ENCODE measurements at regions not wholly inside any gene's neighbourhood (a gene's known extent, or its start where the extent isn't known, plus 50 kb on each side); places are given as distances from the start of the nearest gene placed in this dataset.
A peak's percentile ranks its signal among the peaks of the same experiment; 100 is the strongest.

DNA sequence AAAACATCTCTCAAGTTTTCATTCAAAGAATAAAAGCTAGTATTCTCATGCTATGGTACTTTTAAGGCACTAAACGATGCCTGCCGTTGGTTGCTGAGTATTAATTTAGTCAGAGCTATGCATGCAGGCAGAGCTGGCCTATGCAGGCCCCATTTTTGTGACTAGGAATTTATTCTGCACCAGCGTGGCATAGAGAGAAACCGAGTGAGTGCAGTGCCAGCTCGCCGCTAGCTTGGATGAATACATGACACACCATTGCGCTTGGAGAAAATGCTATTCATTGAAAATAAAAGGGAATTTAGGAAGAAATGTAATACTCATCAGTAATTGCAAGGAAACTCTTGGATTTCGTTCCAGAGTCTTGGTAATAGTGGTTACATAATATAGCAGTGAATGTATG lies 231.6 kb upstream of the RBFOX1 start:
- Histone ChIP-seq H3K9me3 (ENCODE audit: control insufficient read depth in 1 of 2, low read length in 2 of 2) (no peaks in the 10 kb centered on the region), H3K4me3 (ENCODE audit: low read length in 2 of 2) (no peak overlapping the region), H3K4me1 (ENCODE audit: insufficient read depth, low read length) (no peaks in the 10 kb centered on the region), H3K27me3 (ENCODE audit: insufficient read depth, low read length) (no peaks in the 10 kb centered on the region), H3K27ac (ENCODE audit: low read depth, low read length) (no peak overlapping the region), H3K36me3 (ENCODE audit: insufficient read depth, low read length) (no peaks in the 10 kb centered on the region)
- CTCF ChIA-PET (ENCODE audit: partially characterized antibody): no interaction called here
- Mint-ChIP-seq H3K27ac (no peak overlapping the region), H3K4me1 (no peaks in the 10 kb centered on the region), H3K27me3 (peaks cover 0 to under 1% of the 10 kb centered on the region in 2 donors), H3K4me3 (no peak overlapping the region), H3K9me3 (peaks cover 0 to 20% (median 13%) of the 10 kb centered on the region in 8 donors), H3K36me3 (no peaks in the 10 kb centered on the region)
- POLR2A ChIA-PET (ENCODE audit: partially characterized antibody): no interaction called here
- intact Hi-C loops (cut with micrococcal nuclease): no loop called here
- no peak for DNase-seq

DNA sequence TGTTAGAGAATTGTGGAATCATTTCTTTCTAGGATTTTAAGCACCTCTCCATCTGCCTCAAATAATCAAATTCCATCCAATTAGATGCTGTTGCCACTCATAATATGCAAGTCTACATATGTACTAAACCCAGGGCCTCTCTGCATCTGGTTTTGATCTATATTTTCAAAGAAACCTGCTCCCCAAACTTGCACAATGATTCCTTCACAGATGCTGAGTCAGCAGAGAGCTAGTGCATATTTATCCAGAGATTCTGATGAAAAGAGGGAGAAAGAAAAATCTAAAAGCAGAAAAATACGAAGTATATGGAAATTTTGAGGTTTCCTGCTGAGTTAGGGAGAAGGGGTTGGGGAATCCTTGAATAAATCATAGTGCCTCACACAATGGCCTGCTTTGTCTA lies 235.1 kb upstream of the RBFOX1 start:
- no peak overlapping the region for H3K27ac Mint-ChIP-seq
- intact Hi-C loops (cut with micrococcal nuclease): no loop called here
- H3K36me3 Mint-ChIP-seq: no peaks in the 10 kb centered on the region
- no peaks in the 10 kb centered on the region for H3K4me1 Mint-ChIP-seq
- Histone ChIP-seq H3K4me3 (ENCODE audit: low read length in 2 of 2) (no peak overlapping the region), H3K4me1 (ENCODE audit: insufficient read depth, low read length) (no peaks in the 10 kb centered on the region), H3K27me3 (ENCODE audit: insufficient read depth, low read length) (no peaks in the 10 kb centered on the region), H3K27ac (ENCODE audit: low read depth, low read length) (no peak overlapping the region), H3K36me3 (ENCODE audit: insufficient read depth, low read length) (no peaks in the 10 kb centered on the region), H3K9me3 (ENCODE audit: control insufficient read depth in 1 of 2, low read length in 2 of 2) (peaks cover 0 to 2% of the 10 kb centered on the region in 2 donors)
- H3K4me3 Mint-ChIP-seq: no peak overlapping the region
- CTCF ChIA-PET (ENCODE audit: partially characterized antibody): no interaction called here
- POLR2A ChIA-PET (ENCODE audit: partially characterized antibody): no interaction called here
- no peak for DNase-seq
- peaks cover 3 to 37% (median 20%) of the 10 kb centered on the region in 8 donors for H3K9me3 Mint-ChIP-seq
- H3K27me3 Mint-ChIP-seq: peaks cover 0 to 1% of the 10 kb centered on the region in 2 donors

DNA sequence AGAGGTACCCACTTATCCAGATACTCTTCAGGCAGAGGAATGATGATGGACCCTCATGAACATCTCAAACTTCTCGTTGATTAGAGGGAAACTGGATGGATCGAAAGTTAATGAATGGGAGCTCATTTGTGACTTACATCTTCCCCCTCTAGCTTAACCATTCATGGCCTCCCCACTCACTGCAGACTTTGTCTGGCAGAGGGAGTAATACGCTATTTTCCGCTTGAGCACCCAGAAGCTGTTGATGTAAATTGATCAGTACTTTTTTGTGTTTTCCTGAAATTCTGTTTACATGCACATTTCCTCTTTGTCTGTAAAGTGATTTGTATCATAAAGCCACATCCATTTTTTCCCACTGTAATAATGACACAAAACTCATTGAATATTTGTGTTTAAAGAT lies 239.1 kb upstream of the RBFOX1 start:
- no peak overlapping the region for H3K4me3 ChIP-seq (ENCODE audit: low read length in 2 of 2)
- H3K27ac ChIP-seq (ENCODE audit: low read depth, low read length): no peak overlapping the region
- Mint-ChIP-seq H3K27me3 (peaks cover 0 to 1% of the 10 kb centered on the region in 2 donors), H3K27ac (no peak overlapping the region), H3K4me1 (no peaks in the 10 kb centered on the region), H3K9me3 (peaks cover 3 to 33% (median 19%) of the 10 kb centered on the region in 8 donors), H3K4me3 (no peak overlapping the region), H3K36me3 (no peaks in the 10 kb centered on the region)
- ChIA-PET CTCF (ENCODE audit: partially characterized antibody) (no interaction called here), POLR2A (ENCODE audit: partially characterized antibody) (no interaction called here)
- no peaks in the 10 kb centered on the region for H3K27me3 ChIP-seq (ENCODE audit: insufficient read depth, low read length)
- H3K9me3 ChIP-seq (ENCODE audit: control insufficient read depth in 1 of 2, low read length in 2 of 2): peaks cover 0 to 2% of the 10 kb centered on the region in 2 donors
- intact Hi-C loops (cut with micrococcal nuclease): no loop called here
- H3K36me3 ChIP-seq (ENCODE audit: insufficient read depth, low read length): no peaks in the 10 kb centered on the region
- no peak for DNase-seq
- no peaks in the 10 kb centered on the region for H3K4me1 ChIP-seq (ENCODE audit: insufficient read depth, low read length)

DNA sequence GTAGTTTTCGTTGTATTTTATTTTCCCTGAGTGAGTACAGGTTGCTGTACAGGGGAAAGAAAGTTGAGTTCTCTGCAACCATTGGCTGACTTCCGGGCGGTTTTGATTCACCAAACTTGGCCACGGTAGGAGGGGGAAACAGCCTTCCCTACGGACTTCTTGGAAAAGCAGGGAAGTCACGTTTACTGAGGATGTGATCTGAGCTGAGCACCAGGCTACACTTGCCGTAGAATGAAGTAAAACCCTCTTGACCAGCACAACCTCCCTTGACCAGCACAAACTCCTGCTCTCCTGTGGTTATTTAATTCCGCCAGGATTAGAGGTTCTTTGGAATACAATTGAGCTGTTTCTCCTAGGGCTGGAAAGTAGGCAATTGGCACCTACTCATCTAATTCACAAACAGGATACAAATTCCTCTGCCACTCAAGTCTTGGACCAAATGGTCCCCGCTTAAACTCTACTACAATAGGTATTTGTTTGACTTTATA lies 242.0 kb upstream of the RBFOX1 start:
- Histone ChIP-seq H3K27ac (ENCODE audit: low read depth, low read length) (no peak overlapping the region), H3K4me3 (ENCODE audit: low read length in 2 of 2) (no peak overlapping the region), H3K4me1 (ENCODE audit: insufficient read depth, low read length) (no peaks in the 10 kb centered on the region), H3K27me3 (ENCODE audit: insufficient read depth, low read length) (no peaks in the 10 kb centered on the region), H3K9me3 (ENCODE audit: control insufficient read depth in 1 of 2, low read length in 2 of 2) (peaks cover 0 to 2% of the 10 kb centered on the region in 2 donors), H3K36me3 (ENCODE audit: insufficient read depth, low read length) (no peaks in the 10 kb centered on the region)
- no peak overlapping the region for H3K27ac Mint-ChIP-seq
- H3K27me3 Mint-ChIP-seq: no peaks in the 10 kb centered on the region
- POLR2A ChIA-PET (ENCODE audit: partially characterized antibody): no interaction called here
- no peak overlapping the region for H3K4me3 Mint-ChIP-seq
- H3K4me1 Mint-ChIP-seq: no peaks in the 10 kb centered on the region
- intact Hi-C loops (cut with micrococcal nuclease): no loop called here
- no peak for DNase-seq
- CTCF ChIA-PET (ENCODE audit: partially characterized antibody): no interaction called here
- H3K9me3 Mint-ChIP-seq: peaks cover 0 to 29% (median 16%) of the 10 kb centered on the region in 8 donors
- no peaks in the 10 kb centered on the region for H3K36me3 Mint-ChIP-seq

DNA sequence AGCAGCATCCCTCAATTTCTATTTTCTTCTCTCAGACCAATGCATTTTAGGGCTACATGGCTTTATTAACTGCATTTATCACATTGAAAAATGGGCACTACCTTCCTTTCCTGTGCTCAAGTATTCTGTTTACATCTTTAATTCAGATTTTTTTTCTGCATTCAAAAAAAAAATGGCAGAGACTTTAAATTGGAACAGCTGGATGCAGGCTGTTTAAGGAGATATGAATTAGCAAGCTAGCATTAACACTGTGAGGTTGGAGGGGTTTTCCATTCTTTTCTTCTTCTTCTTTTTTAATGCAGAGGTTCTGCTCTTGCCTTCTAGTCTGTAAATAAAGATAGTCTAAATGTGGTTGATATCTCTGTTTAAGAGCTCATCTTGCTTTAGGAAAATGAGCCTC lies 242.9 kb upstream of the RBFOX1 start:
- Histone ChIP-seq H3K27ac (ENCODE audit: low read depth, low read length) (no peak overlapping the region), H3K9me3 (ENCODE audit: control insufficient read depth in 1 of 2, low read length in 2 of 2) (peaks cover 0 to 2% of the 10 kb centered on the region in 2 donors), H3K36me3 (ENCODE audit: insufficient read depth, low read length) (no peaks in the 10 kb centered on the region), H3K27me3 (ENCODE audit: insufficient read depth, low read length) (no peaks in the 10 kb centered on the region), H3K4me3 (ENCODE audit: low read length in 2 of 2) (no peak overlapping the region), H3K4me1 (ENCODE audit: insufficient read depth, low read length) (no peaks in the 10 kb centered on the region)
- intact Hi-C loops (cut with micrococcal nuclease): no loop called here
- no peaks in the 10 kb centered on the region for H3K27me3 Mint-ChIP-seq
- no peaks in the 10 kb centered on the region for H3K4me1 Mint-ChIP-seq
- no peak overlapping the region for H3K4me3 Mint-ChIP-seq
- POLR2A ChIA-PET (ENCODE audit: partially characterized antibody): no interaction called here
- DNase-seq: no peak
- CTCF ChIA-PET (ENCODE audit: partially characterized antibody): no interaction called here
- H3K36me3 Mint-ChIP-seq: no peaks in the 10 kb centered on the region
- no peak overlapping the region for H3K27ac Mint-ChIP-seq
- peaks cover 0 to 31% (median 18%) of the 10 kb centered on the region in 8 donors for H3K9me3 Mint-ChIP-seq

DNA sequence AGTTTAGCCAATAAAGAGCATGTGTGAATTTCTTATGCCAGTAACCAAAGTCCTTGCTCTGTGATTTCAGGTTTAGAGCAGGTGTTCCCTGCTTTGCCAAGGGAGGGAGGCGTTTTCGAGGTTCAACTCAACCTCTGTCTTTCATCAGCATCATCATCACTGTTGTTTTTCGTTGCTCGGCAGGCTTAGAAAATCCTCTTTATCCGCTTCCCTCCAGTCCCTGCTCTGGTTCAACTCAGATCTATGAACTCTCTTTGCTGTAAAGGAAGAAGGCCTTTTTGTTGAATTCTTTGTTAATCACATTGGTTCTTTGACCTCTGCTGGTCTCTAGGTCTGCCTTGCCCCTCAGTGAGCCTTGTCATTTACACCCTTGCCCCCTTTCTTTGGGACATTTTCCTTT lies 243.9 kb upstream of the RBFOX1 start:
- POLR2A ChIA-PET (ENCODE audit: partially characterized antibody): no interaction called here
- CTCF ChIA-PET (ENCODE audit: partially characterized antibody): no interaction called here

DNA sequence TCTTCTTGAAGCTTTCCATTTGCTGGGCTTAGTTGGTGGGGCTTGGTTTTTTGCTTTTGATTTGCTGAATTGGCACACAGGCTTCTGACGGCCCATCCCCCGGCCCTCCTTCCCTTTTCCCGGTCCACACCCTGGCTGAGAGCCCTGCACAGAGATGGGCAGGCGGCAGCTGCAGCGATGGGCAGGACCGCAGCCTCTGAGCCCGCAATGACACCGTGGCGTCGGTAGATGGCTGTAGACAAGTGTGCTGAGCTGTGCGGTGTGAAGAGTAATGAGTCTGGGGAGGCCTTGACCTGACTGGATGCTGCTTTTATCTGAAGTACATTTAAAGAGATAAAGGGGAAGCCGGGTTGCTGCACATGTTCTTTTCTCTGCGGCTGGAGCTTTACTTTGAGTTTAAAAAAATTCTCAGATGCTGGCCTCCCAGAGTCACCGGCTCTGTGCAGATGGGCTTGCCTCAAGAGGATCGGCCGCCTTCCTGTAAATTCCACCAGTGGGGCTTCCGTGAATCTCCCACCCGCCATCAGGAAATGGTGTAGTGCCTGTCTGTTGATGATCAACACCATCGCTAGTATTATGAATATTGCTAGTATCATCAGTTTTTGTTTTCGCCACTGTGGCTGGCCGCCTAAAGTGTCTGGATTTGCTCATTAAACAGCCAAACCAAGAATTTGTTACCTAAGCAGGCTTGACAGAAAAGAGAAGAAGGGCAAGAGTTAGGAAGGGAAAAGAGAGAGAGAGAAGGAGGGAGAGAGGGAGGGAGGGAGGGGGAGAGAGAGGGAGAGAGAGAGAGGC lies 245.6 kb upstream of the RBFOX1 start:
- H3K27me3 ChIP-seq (ENCODE audit: insufficient read depth, low read length): no peaks in the 10 kb centered on the region
- no peaks in the 10 kb centered on the region for H3K36me3 Mint-ChIP-seq
- H3K9me3 ChIP-seq (ENCODE audit: control insufficient read depth in 1 of 2, low read length in 2 of 2): no peaks in the 10 kb centered on the region
- no peak overlapping the region for H3K4me3 ChIP-seq (ENCODE audit: low read length in 2 of 2)
- no peaks in the 10 kb centered on the region for H3K36me3 ChIP-seq (ENCODE audit: insufficient read depth, low read length)
- H3K27me3 Mint-ChIP-seq: no peaks in the 10 kb centered on the region
- no peaks in the 10 kb centered on the region for H3K4me1 Mint-ChIP-seq
- POLR2A ChIA-PET (ENCODE audit: partially characterized antibody): no interaction called here
- H3K4me3 Mint-ChIP-seq: no peak overlapping the region
- no peaks in the 10 kb centered on the region for H3K4me1 ChIP-seq (ENCODE audit: insufficient read depth, low read length)
- peaks cover 0 to 16% (median 7%) of the 10 kb centered on the region in 8 donors for H3K9me3 Mint-ChIP-seq
- intact Hi-C loops (cut with micrococcal nuclease): no loop called here
- H3K27ac ChIP-seq (ENCODE audit: low read depth, low read length): no peak overlapping the region
- CTCF ChIA-PET (ENCODE audit: partially characterized antibody): no interaction called here
- peak overlapping the region in 1 of 7 donors; percentile 16 for H3K27ac Mint-ChIP-seq
- DNase-seq: no peak

More for the DNA sequence above, 243.9 kb upstream of the RBFOX1 start:
- no peak for DNase-seq
- intact Hi-C loops (cut with micrococcal nuclease): no loop called here
- Histone ChIP-seq H3K9me3 (ENCODE audit: control insufficient read depth in 1 of 2, low read length in 2 of 2) (no peaks in the 10 kb centered on the region), H3K36me3 (ENCODE audit: insufficient read depth, low read length) (no peaks in the 10 kb centered on the region), H3K4me1 (ENCODE audit: insufficient read depth, low read length) (no peaks in the 10 kb centered on the region), H3K4me3 (ENCODE audit: low read length in 2 of 2) (no peak overlapping the region), H3K27ac (ENCODE audit: low read depth, low read length) (no peak overlapping the region), H3K27me3 (ENCODE audit: insufficient read depth, low read length) (no peaks in the 10 kb centered on the region)
- H3K4me3 Mint-ChIP-seq: peak overlapping the region in 1 of 8 donors; percentile 28
- H3K36me3 Mint-ChIP-seq: no peaks in the 10 kb centered on the region
- no peaks in the 10 kb centered on the region for H3K27me3 Mint-ChIP-seq
- peaks cover 0 to 25% (median 13%) of the 10 kb centered on the region in 8 donors for H3K9me3 Mint-ChIP-seq
- H3K27ac Mint-ChIP-seq: peak overlapping the region in 1 of 7 donors; percentile 58
- H3K4me1 Mint-ChIP-seq: no peaks in the 10 kb centered on the region

All from CD4-positive, alpha-beta memory T cell (primary cell).